HEK293T (cell line): ENCODE measurements at regions not wholly inside any gene's neighbourhood (a gene's known extent, or its start where the extent isn't known, plus 50 kb on each side); places are given as distances from the start of the nearest gene placed in this dataset.

Experiments
- CTCF ChIA-PET: fragments of 350-600 bp; formaldehyde crosslinking; extraction: SDS; loops from one replicate; lab custom pipeline; 2021; ENCODE audit warnings: antibody characterized with exemption, inconsistent platforms; lab: Yijun Ruan, JAX
- POLR2A ChIA-PET: fragments of 350-600 bp; formaldehyde crosslinking; extraction: SDS; loops from one replicate; lab custom pipeline; 2020; ENCODE audit warnings: antibody characterized with exemption, inconsistent platforms; lab: Yijun Ruan, JAX
- DNase-seq: peaks from one replicate; pipeline ENCODE4 v3.0.0; 2012; ENCODE audit warnings: mixed read lengths; ENCODE audit errors: extremely low spot score
- ARNT ChIP-seq: fragments of 450-650 bp; IDR thresholded peaks from 2 replicates; pipeline ENCODE4 v1.6.1; 2017; ENCODE audit warnings: mild to moderate bottlenecking
- BHLHE40 ChIP-seq: fragments of 450-650 bp; IDR thresholded peaks from 2 replicates; pipeline ENCODE4 v1.6.1; 2016; ENCODE audit warnings: mild to moderate bottlenecking, moderate library complexity, borderline replicate concordance
- CTBP1 ChIP-seq: fragments of 450-650 bp; IDR thresholded peaks from 2 replicates; pipeline ENCODE4 v1.6.1; 2016; ENCODE audit warnings: borderline replicate concordance
- ELF4 ChIP-seq: fragments of 450-650 bp; IDR thresholded peaks from 2 replicates; pipeline ENCODE4 v1.6.1; 2017; ENCODE audit warnings: antibody characterized with exemption
- FOXA1 ChIP-seq: fragments of 450-650 bp; IDR thresholded peaks from 2 replicates; pipeline ENCODE4 v1.6.1; 2016; ENCODE audit warnings: mild to moderate bottlenecking
- FOXK2 ChIP-seq: fragments of 450-650 bp; IDR thresholded peaks from 2 replicates; pipeline ENCODE4 v1.6.1; 2016; ENCODE audit warnings: mild to moderate bottlenecking
- FOXM1 ChIP-seq: fragments of 450-650 bp; IDR thresholded peaks from 2 replicates; pipeline ENCODE4 v1.6.1; 2017; ENCODE audit warnings: mild to moderate bottlenecking, borderline replicate concordance
- HDGF ChIP-seq: fragments of 450-650 bp; IDR thresholded peaks from 2 replicates; pipeline ENCODE4 v1.6.1; 2017; ENCODE audit warnings: antibody characterized with exemption, borderline replicate concordance
- L3MBTL2 ChIP-seq: fragments of 450-650 bp; conservative IDR thresholded peaks from 2 replicates; pipeline ENCODE4 v1.6.1; 2016; ENCODE audit warnings: mild to moderate bottlenecking
- LEF1 ChIP-seq: fragments of 450-650 bp; IDR thresholded peaks from 2 replicates; pipeline ENCODE4 v1.6.1; 2017; ENCODE audit warnings: mild to moderate bottlenecking, borderline replicate concordance
- NFRKB ChIP-seq: fragments of 450-650 bp; IDR thresholded peaks from 2 replicates; pipeline ENCODE4 v1.6.1; 2016; ENCODE audit warnings: mild to moderate bottlenecking, moderate library complexity
- SP1 ChIP-seq: fragments of 450-650 bp; IDR thresholded peaks from 2 replicates; pipeline ENCODE4 v1.6.1; 2017
- SUZ12 ChIP-seq: fragments of 450-650 bp; IDR thresholded peaks from 2 replicates; pipeline ENCODE4 v1.6.1; 2016; ENCODE audit warnings: mild to moderate bottlenecking
- TARDBP ChIP-seq: fragments of 450-650 bp; IDR thresholded peaks from 2 replicates; pipeline ENCODE4 v1.6.1; 2016
- ZNF384 ChIP-seq: fragments of 450-650 bp; IDR thresholded peaks from 2 replicates; pipeline ENCODE4 v1.6.1; 2016
- TF ChIP-seq, protein P1 (sequence below): fragments of 450-650 bp; IDR thresholded peaks from 2 replicates; pipeline ENCODE4 v1.6.1; 2016

DNA sequence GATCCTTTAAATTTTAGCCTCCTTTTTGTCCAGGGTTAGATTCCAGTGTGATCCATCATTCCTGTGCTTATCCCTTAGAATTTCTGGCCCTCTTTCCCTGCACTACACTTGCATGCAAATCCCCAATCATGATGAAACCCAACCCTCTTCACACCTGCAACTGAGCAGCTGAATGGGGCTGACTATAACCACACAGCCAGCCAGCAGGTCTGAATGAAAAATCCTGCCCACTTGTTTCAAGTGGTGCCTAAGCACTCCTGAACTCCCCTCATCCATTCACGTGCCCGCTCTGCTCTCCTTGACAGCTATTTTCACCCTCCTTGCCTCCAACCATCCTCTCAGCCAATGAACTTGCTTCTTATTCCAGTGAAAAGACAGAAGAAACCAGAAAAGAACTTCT, 80.5 kb upstream of the AFF3 start:
- TF ChIP-seq, protein P1, sequence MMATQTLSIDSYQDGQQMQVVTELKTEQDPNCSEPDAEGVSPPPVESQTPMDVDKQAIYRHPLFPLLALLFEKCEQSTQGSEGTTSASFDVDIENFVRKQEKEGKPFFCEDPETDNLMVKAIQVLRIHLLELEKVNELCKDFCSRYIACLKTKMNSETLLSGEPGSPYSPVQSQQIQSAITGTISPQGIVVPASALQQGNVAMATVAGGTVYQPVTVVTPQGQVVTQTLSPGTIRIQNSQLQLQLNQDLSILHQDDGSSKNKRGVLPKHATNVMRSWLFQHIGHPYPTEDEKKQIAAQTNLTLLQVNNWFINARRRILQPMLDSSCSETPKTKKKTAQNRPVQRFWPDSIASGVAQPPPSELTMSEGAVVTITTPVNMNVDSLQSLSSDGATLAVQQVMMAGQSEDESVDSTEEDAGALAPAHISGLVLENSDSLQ: no peak
- TF ChIP-seq SUZ12 (no peak), FOXM1 (no peak), FOXK2 (no peak), CTBP1 (no peak), ELF4 (no peak), FOXA1 (no peak), L3MBTL2 (no peak), ZNF384 (no peak), SP1 (no peak), BHLHE40 (no peak), NFRKB (no peak), HDGF (no peak), LEF1 (no peak), TARDBP (no peak)
- CTCF ChIA-PET: no interaction called here
- DNase-seq: no peak
- POLR2A ChIA-PET: no interaction called here

GRCh38 chr2:100218552-100218951, 76.2 kb upstream of the AFF3 start:
- ChIA-PET CTCF (no interaction called here), POLR2A (no interaction called here)
- DNase-seq: no peak
- TF ChIP-seq L3MBTL2 (no peak), CTBP1 (no peak), FOXM1 (no peak), SUZ12 (no peak), HDGF (no peak), ARNT (no peak), ELF4 (no peak), SP1 (no peak), ZNF384 (no peak), LEF1 (no peak), NFRKB (no peak)
- TF ChIP-seq, protein P1: no peak

GRCh38 chr2:100217323-100217722, 74.9 kb upstream of the AFF3 start:
- TF ChIP-seq FOXA1 (no peak), HDGF (no peak), NFRKB (no peak), FOXK2 (no peak), SUZ12 (no peak), ARNT (no peak), TARDBP (no peak), LEF1 (no peak), FOXM1 (no peak), SP1 (no peak), CTBP1 (no peak), L3MBTL2 (no peak), BHLHE40 (no peak), ELF4 (no peak)
- TF ChIP-seq, protein P1: no peak
- CTCF ChIA-PET: no interaction called here
- DNase-seq: no peak
- POLR2A ChIA-PET: no interaction called here

GRCh38 chr2:100216015-100216414, 73.6 kb upstream of the AFF3 start:
- POLR2A ChIA-PET: no interaction called here

GRCh38 chr2:100215371-100215770, 73.0 kb upstream of the AFF3 start:
- TF ChIP-seq HDGF: no peak
- TF ChIP-seq, protein P1: no peak
- TF ChIP-seq SP1: no peak
- TF ChIP-seq CTBP1: no peak
- TF ChIP-seq ZNF384: no peak
- TF ChIP-seq L3MBTL2: no peak
- TF ChIP-seq BHLHE40: no peak
- TF ChIP-seq FOXM1: no peak
- no peak for TF ChIP-seq TARDBP
- no peak for TF ChIP-seq FOXA1
- no peak for TF ChIP-seq LEF1
- no peak for TF ChIP-seq SUZ12
- TF ChIP-seq ARNT: no peak
- no peak for TF ChIP-seq ELF4
- TF ChIP-seq FOXK2: no peak
- no peak for TF ChIP-seq NFRKB
- CTCF ChIA-PET: no interaction called here
- POLR2A ChIA-PET: no interaction called here
- no peak for DNase-seq

More at GRCh38 chr2:100216015-100216414, 73.6 kb upstream of the AFF3 start:
- no peak for DNase-seq
- CTCF ChIA-PET: no interaction called here
- TF ChIP-seq ELF4 (no peak), NFRKB (no peak), CTBP1 (no peak), SP1 (no peak), L3MBTL2 (no peak), ARNT (no peak), FOXM1 (no peak)
- TF ChIP-seq, protein P1: no peak
